A549 (cell line): ENCODE measurements at regions not wholly inside any gene's neighbourhood (a gene's known extent, or its start where the extent isn't known, plus 50 kb on each side); places are given as distances from the start of the nearest gene placed in this dataset.

ENCODE experiments used
- ATAC-seq, 2 experiments: fragments of 200-7000 bp in 1 of 2; fragments of >200 bp in 1 of 2; cut with Nextera tagmentation in 1 of 2; cut with Tn5 transposase in 1 of 2; 3 replicates each; pipeline versions ENCODE4 v1.8.0 to v1.9.1; 2018 to 2020; ENCODE audit warnings: mild to moderate bottlenecking in 1 of 2, moderate library complexity in 1 of 2
- CTCF ChIA-PET: fragments of 300-600 bp; sonication (Branson Sonifier 250); formaldehyde crosslinking; extraction: SDS; loops from one replicate; lab custom pipeline; 2021; ENCODE audit warnings: antibody characterized with exemption, inconsistent platforms; lab: Yijun Ruan, JAX
- POLR2A ChIA-PET: fragments of 350-600 bp; formaldehyde crosslinking; extraction: SDS; loops from one replicate; lab custom pipeline; 2021; ENCODE audit warnings: antibody characterized with exemption, inconsistent platforms; lab: Yijun Ruan, JAX
- DNase-seq, 2 experiments: peaks; one replicate each; pipeline versions ENCODE4 v3.0.0 to v3.0.0-alpha.2; 2011 to 2016; ENCODE audit warnings: low read depth in 1 of 2, low spot score in 1 of 2
- FAIRE-seq: peaks from 2 replicates; lab custom pipeline; 2011; peaks lifted over from hg19 to GRCh38; lab: Jason Lieb, UNC
- H3K27ac ChIP-seq, 2 experiments: fragments of >200 bp; sonication (Bioruptor Twin); formaldehyde crosslinking; 3 replicates each; pipeline ENCODE4 v1.5.1; 2016 to 2017
- H3K4me1 ChIP-seq: fragments of >200 bp; sonication (Bioruptor Twin); formaldehyde crosslinking; 3 replicates; pipeline ENCODE4 v1.6.1; 2016
- H3K4me2 ChIP-seq: fragments of >200 bp; sonication (Bioruptor Twin); formaldehyde crosslinking; 3 replicates; pipeline ENCODE4 v1.6.1; 2016
- H3K4me3 ChIP-seq: fragments of >200 bp; sonication (Bioruptor Twin); formaldehyde crosslinking; 3 replicates; pipeline ENCODE4 v1.5.1; 2016
- H3K9me3 ChIP-seq: fragments of >200 bp; sonication (Bioruptor Twin); formaldehyde crosslinking; 3 replicates; pipeline ENCODE4 v1.6.1; 2016
- BHLHE40 ChIP-seq: IDR thresholded peaks from 2 replicates; pipeline ENCODE4 v1.6.1; 2012; ENCODE audit warnings: low read depth, low read length, inconsistent platforms
- CBX2 ChIP-seq: fragments of 200-600 bp; sonication (generic); IDR thresholded peaks from 2 replicates; pipeline ENCODE4 v1.6.1; 2016; ENCODE audit warnings: low read depth, mild to moderate bottlenecking, borderline replicate concordance
- CBX8 ChIP-seq: fragments of 200-600 bp; sonication (generic); IDR thresholded peaks from 2 replicates; pipeline ENCODE4 v1.6.1; 2016
- CEBPB ChIP-seq, 2 experiments: fragments of >200 bp in 1 of 2; sonication (Bioruptor Twin) in 1 of 2; formaldehyde crosslinking in 1 of 2; IDR thresholded peaks; 2 replicates each; pipeline ENCODE4 v1.6.1; 2012 to 2016
- EHF ChIP-seq: fragments of 250-450 bp; sonication (Bioruptor Pico); IDR thresholded peaks from 2 replicates; pipeline ENCODE4 v1.5.0; 2020; ENCODE audit warnings: mild to moderate bottlenecking
- EHMT2 ChIP-seq: fragments of 200-600 bp; sonication (generic); IDR thresholded peaks from 2 replicates; pipeline ENCODE4 v1.6.1; 2016; ENCODE audit warnings: antibody characterized with exemption, low read depth, mild to moderate bottlenecking, moderate library complexity
- ELK1 ChIP-seq: fragments of 150-350 bp; IDR thresholded peaks from 2 replicates; pipeline ENCODE4 v1.6.1; 2014; ENCODE audit warnings: low read depth, mild to moderate bottlenecking, low read length
- EP300 ChIP-seq, 2 experiments: fragments of >200 bp; sonication (Bioruptor Twin); formaldehyde crosslinking; IDR thresholded peaks; 2 replicates in 1 of 2; 3 replicates in 1 of 2; pipeline ENCODE4 v1.6.1; 2016 to 2017
- FOSB ChIP-seq: fragments of 250-450 bp; sonication (Bioruptor Pico); IDR thresholded peaks from 2 replicates; pipeline ENCODE4 v1.5.0; 2020; ENCODE audit warnings: mild to moderate bottlenecking, moderate library complexity
- FOXS1 ChIP-seq: fragments of 250-450 bp; sonication (Bioruptor Pico); IDR thresholded peaks from 2 replicates; pipeline ENCODE4 v1.5.0; 2020; ENCODE audit warnings: mild to moderate bottlenecking, moderate library complexity
- GATA3 ChIP-seq: IDR thresholded peaks from 2 replicates; pipeline ENCODE4 v1.6.1; 2012; ENCODE audit warnings: borderline replicate concordance
- HDAC2 ChIP-seq: fragments of 200-600 bp; sonication (generic); IDR thresholded peaks from 2 replicates; pipeline ENCODE4 v1.6.1; 2016
- HOXA7 ChIP-seq: fragments of 250-450 bp; sonication (Bioruptor Pico); IDR thresholded peaks from 2 replicates; pipeline ENCODE4 v1.5.0; 2020; ENCODE audit warnings: mild to moderate bottlenecking, moderate library complexity
- HOXB13 ChIP-seq: fragments of 250-450 bp; sonication (Bioruptor Pico); IDR thresholded peaks from 2 replicates; pipeline ENCODE4 v1.5.0; 2020; ENCODE audit warnings: low read depth, mild to moderate bottlenecking, moderate library complexity
- HOXB5 ChIP-seq: fragments of 250-450 bp; sonication (Bioruptor Pico); IDR thresholded peaks from 2 replicates; pipeline ENCODE4 v1.5.0; 2020; ENCODE audit warnings: mild to moderate bottlenecking, moderate library complexity
- JUNB ChIP-seq: fragments of >200 bp; sonication (Bioruptor Twin); formaldehyde crosslinking; IDR thresholded peaks from 2 replicates; pipeline ENCODE4 v1.6.1; 2016
- KDM1A ChIP-seq: fragments of 200-600 bp; sonication (generic); IDR thresholded peaks from 2 replicates; pipeline ENCODE4 v1.6.1; 2016; ENCODE audit warnings: low read depth, mild to moderate bottlenecking
- KDM5A ChIP-seq: fragments of 200-600 bp; sonication (generic); IDR thresholded peaks from 2 replicates; pipeline ENCODE4 v1.6.1; 2016; ENCODE audit warnings: antibody characterized with exemption, mild to moderate bottlenecking
- MAFK ChIP-seq: fragments of 450-650 bp; IDR thresholded peaks from 2 replicates; pipeline ENCODE4 v1.6.1; 2014; ENCODE audit not compliant: partially characterized antibody
- MYC ChIP-seq: IDR thresholded peaks from 2 replicates; pipeline ENCODE4 v1.6.1; 2012; ENCODE audit warnings: mild to moderate bottlenecking, inconsistent platforms, low read length, improper control_type of control experiment, borderline replicate concordance
- NFE2L2 ChIP-seq: fragments of 150-350 bp; conservative IDR thresholded peaks from 2 replicates; pipeline ENCODE4 v1.6.1; 2014; ENCODE audit warnings: low read length
- NPAS2 ChIP-seq: fragments of 250-450 bp; sonication (Bioruptor Pico); IDR thresholded peaks from 2 replicates; pipeline ENCODE4 v1.8.0; 2022; ENCODE audit warnings: mild to moderate bottlenecking, moderate library complexity, borderline replicate concordance
- POLR2A ChIP-seq: IDR thresholded peaks from 2 replicates; pipeline ENCODE4 v1.6.1; 2012; ENCODE audit warnings: mild to moderate bottlenecking, low read length
- POLR2AphosphoS2 ChIP-seq: conservative IDR thresholded peaks from 2 replicates; pipeline ENCODE4 v1.6.1; 2012; ENCODE audit warnings: low read length, improper control_type of control experiment, inconsistent platforms
- RARB ChIP-seq: fragments of 250-450 bp; sonication (Bioruptor Pico); IDR thresholded peaks from 2 replicates; pipeline ENCODE4 v1.8.0; 2021; ENCODE audit warnings: mild to moderate bottlenecking, moderate library complexity
- RNF2 ChIP-seq: fragments of 200-600 bp; sonication (generic); IDR thresholded peaks from 2 replicates; pipeline ENCODE4 v1.6.1; 2016; ENCODE audit warnings: low read depth, mild to moderate bottlenecking, antibody characterized with exemption, moderate library complexity, borderline replicate concordance
- SREBF2 ChIP-seq: fragments of 450-650 bp; IDR thresholded peaks from 2 replicates; pipeline ENCODE4 v1.6.1; 2014; ENCODE audit warnings: mild to moderate bottlenecking, moderate library complexity
- ZC3H11A ChIP-seq: fragments of 450-650 bp; IDR thresholded peaks from 2 replicates; pipeline ENCODE4 v1.6.1; 2014; ENCODE audit warnings: antibody characterized with exemption, mild to moderate bottlenecking
- ZFP36 ChIP-seq: fragments of 450-650 bp; IDR thresholded peaks from 2 replicates; pipeline ENCODE4 v1.6.1; 2014; ENCODE audit warnings: borderline replicate concordance; ENCODE audit not compliant: partially characterized antibody
- ZSCAN20 ChIP-seq: fragments of 250-450 bp; sonication (Bioruptor Pico); IDR thresholded peaks from 2 replicates; pipeline ENCODE4 v1.8.0; 2022; ENCODE audit warnings: mild to moderate bottlenecking, moderate library complexity
- WGBS: methylation state at CpG from one replicate; pipeline ENCODE4 v1.1.6; 2017; ENCODE audit errors: missing lambda C conversion rate; 5-methylcytosine and 5-hydroxymethylcytosine counted together
- TF ChIP-seq, protein P1 (sequence below): fragments of >200 bp; sonication (Bioruptor Twin); formaldehyde crosslinking; IDR thresholded peaks from 3 replicates; pipeline ENCODE4 v1.6.1; 2016

- Histone ChIP-seq H3K4me2 (no peak overlapping the region), H3K4me3 (no peak overlapping the region), H3K4me1 (no peaks in the 10 kb centered on the region), H3K9me3 (no peaks in the 10 kb centered on the region), H3K27ac (no peak overlapping the region)
- no peak for TF ChIP-seq EP300 (IDR thresholded peaks at IDR 0.05)
- TF ChIP-seq RNF2, result no peak
- TF ChIP-seq ZC3H11A, result no peak
- no peak for TF ChIP-seq JUNB
- no peak for TF ChIP-seq RARB (CRISPR knock-in tag)
- no peak for TF ChIP-seq HOXA7 (CRISPR knock-in tag)
- no peak for TF ChIP-seq KDM1A
- TF ChIP-seq CEBPB (IDR thresholded peaks at IDR 0.05), result no peak
- TF ChIP-seq HOXB13 (CRISPR knock-in tag), result no peak
- TF ChIP-seq EHF (CRISPR knock-in tag), result no peak
- TF ChIP-seq NPAS2 (CRISPR knock-in tag), result no peak
- no peak for TF ChIP-seq EHMT2
- no peak for TF ChIP-seq GATA3
- TF ChIP-seq ZFP36, result no peak
- TF ChIP-seq BHLHE40, result no peak
- CTCF ChIA-PET, result no interaction called here
- FAIRE-seq (no peak), DNase-seq (no peak), ATAC-seq (no peak)
- POLR2A ChIA-PET, result no interaction called here
Measured at GRCh38 chr3:159144891-159145290, 343.0 kb downstream of the MFSD1 start.

DNA sequence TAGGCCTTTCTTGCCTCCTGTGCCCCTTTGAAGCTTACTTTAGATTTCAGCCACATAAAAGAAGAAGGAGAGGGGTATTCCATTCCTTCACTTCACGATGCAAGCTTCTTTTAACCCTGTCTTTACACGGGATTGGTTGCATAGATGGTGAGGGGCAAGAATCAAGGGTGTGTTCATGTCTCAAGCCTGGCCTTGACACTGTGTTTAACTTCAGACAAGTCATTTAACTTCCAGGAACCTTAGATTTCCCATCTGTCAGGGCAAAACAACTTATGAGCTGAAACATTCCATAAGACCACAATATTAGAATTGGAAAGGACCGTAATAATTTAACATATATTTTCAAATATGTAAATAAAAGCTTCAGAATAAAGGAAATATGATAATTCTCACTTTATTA is 344.5 kb downstream of the MFSD1 start:
- H3K9me3 ChIP-seq, result no peaks in the 10 kb centered on the region
- POLR2A ChIA-PET, result no interaction called here
- CTCF ChIA-PET, result no interaction called here
- TF ChIP-seq HDAC2 (no peak), ELK1 (no peak), MAFK (no peak), GATA3 (no peak), CBX2 (no peak), KDM1A (no peak), POLR2A (no peak), SREBF2 (no peak), NFE2L2 (no peak), CBX8 (no peak), RARB (CRISPR knock-in tag) (no peak)
- TF ChIP-seq, all 56 proteins: peak for 0
- Histone ChIP-seq H3K4me1 (no peaks in the 10 kb centered on the region), H3K27ac (no peak overlapping the region), H3K4me3 (no peak overlapping the region), H3K4me2 (no peak overlapping the region)
- FAIRE-seq, result no peak
- ATAC-seq, result no peak
- whole genome bisulfite sequencing, result 32% methylated on average over 3 of the region's 3 CpGs
- no peak for DNase-seq

GRCh38 chr3:159146856-159147435 is 345.1 kb downstream of the MFSD1 start:
- POLR2A ChIA-PET, result no interaction called here

More at GRCh38 chr3:159146856-159147435, 345.1 kb downstream of the MFSD1 start:
- no peak for TF ChIP-seq POLR2A
- TF ChIP-seq POLR2AphosphoS2, result no peak
- TF ChIP-seq FOSB (CRISPR knock-in tag), result no peak
- TF ChIP-seq ZSCAN20 (CRISPR knock-in tag), result no peak
- no peak for TF ChIP-seq RNF2
- TF ChIP-seq, protein P1, sequence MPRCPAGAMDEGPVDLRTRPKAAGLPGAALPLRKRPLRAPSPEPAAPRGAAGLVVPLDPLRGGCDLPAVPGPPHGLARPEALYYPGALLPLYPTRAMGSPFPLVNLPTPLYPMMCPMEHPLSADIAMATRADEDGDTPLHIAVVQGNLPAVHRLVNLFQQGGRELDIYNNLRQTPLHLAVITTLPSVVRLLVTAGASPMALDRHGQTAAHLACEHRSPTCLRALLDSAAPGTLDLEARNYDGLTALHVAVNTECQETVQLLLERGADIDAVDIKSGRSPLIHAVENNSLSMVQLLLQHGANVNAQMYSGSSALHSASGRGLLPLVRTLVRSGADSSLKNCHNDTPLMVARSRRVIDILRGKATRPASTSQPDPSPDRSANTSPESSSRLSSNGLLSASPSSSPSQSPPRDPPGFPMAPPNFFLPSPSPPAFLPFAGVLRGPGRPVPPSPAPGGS, result no peak
- TF ChIP-seq SREBF2, result no peak
- no peak for TF ChIP-seq RARB (CRISPR knock-in tag)
- TF ChIP-seq MYC, result no peak
- no peak for TF ChIP-seq KDM5A
- TF ChIP-seq HOXB5 (CRISPR knock-in tag), result no peak
- no peak for TF ChIP-seq FOXS1 (CRISPR knock-in tag)
- Histone ChIP-seq H3K9me3 (no peaks in the 10 kb centered on the region), H3K4me1 (no peaks in the 10 kb centered on the region), H3K4me2 (no peak overlapping the region), H3K4me3 (no peak overlapping the region), H3K27ac (no peak overlapping the region)
- CTCF ChIA-PET, result interaction anchor here (1.0 kb wide), 1 partner anchor 9 kb away, joined by 3 read pairs; no protein-coding TSS in a partner anchor
- DNase-seq (no peak), FAIRE-seq (no peak), ATAC-seq (no peak)
- WGBS, result 67% methylated on average over 4 of the region's 4 CpGs
